GM19238 (cell line): ENCODE measurements at regions not wholly inside any gene's neighbourhood (a gene's known extent, or its start where the extent isn't known, plus 50 kb on each side); places are given as distances from the start of the nearest gene placed in this dataset.
"Not testable (repeated sequence)": the region's sequence is repeated elsewhere in the genome, so short reads cannot be mapped to it uniquely, and the experiment has no call there.

Experiments used
- DNase-seq: peaks from one replicate; pipeline ENCODE4 v3.0.0; 2011; ENCODE audit warnings: low spot score; ENCODE audit not compliant: insufficient read length

DNA sequence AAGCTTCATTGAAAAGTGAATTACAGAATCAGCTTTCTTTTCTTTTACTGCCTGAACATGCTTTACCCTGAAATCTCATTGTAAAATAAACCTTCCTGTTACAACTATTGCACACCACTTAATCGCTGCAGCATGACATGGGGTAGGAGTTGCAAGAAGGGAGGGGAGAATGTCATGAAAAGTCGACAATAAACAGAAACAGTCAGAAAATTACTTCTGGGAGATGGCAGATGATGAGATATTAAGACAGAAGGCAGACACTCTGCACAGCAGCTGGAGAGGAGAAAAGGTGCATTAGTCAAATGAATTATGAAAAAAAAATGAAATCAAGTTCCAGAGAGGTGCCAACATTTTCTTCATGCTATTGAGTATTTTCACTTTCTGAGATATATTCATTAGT is 287.7 kb downstream of the PCDH7 start:
- no peak for DNase-seq

DNA sequence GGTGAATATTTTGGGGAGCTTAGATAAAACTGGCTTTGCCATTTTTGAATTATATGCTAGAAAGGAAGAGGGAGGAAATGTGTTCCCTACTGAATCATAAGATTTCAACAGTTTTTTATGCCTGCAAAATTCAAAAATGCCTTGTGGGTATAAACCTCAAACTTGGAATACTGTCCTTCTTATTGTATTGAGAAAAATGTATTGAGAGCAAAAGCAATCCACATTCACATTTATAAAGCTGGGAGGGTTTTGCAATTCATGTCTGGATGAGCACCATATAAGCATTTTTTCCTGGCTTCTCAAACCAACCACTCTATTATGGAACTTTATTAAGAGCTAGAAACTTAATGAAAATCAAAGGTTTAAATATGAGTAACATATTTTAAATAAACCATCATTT is 289.8 kb downstream of the PCDH7 start:
- DNase-seq, result no peak

DNA sequence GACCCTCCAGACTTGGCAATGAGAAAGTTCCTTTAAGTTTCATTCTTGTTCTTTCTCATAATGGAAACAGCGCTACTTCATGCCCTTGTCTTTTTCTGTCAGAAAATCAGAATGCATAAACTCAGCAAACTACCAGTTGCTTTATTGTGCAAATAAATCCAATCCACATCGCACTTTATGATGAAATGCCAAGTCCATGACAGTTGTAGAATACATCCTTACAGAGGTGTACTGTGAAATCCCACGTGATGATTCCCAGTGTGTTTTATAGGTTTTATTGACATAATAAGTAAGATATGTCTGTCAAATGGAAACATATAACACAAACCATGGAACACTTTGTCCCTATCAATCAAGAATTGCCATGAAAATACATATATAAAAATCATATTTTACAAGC is 295.0 kb downstream of the PCDH7 start:
- DNase-seq, result no peak

- no peak for DNase-seq
Observed at GRCh38 chr4:31016322-31017061, 296.3 kb downstream of the PCDH7 start.

- DNase-seq, result no peak
Observed at GRCh38 chr4:31020363-31020762, 300.2 kb downstream of the PCDH7 start.

DNA sequence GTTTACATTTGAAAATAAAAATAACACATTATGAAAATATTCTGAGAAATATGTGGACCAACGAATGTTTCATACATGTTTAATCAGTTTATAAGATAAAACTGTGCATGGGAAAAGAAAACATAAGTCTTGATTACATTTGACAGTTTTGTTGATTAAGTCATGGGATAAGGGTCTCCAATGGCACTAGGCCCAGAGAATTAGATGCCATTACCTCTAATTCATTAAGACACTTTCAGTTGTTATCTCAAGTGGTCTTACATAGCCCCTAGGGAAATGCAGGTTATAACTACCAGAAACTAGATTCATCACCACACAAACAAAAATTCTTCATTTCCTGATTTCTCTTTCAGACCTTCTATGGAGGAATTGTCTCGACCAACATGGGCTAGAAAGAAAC is 300.8 kb downstream of the PCDH7 start:
- DNase-seq, result no peak

- DNase-seq, result no peak
Observed at GRCh38 chr4:31022702-31023101, 302.5 kb downstream of the PCDH7 start.

- no peak for DNase-seq
Observed at GRCh38 chr4:31023109-31023508, 302.9 kb downstream of the PCDH7 start.

DNA sequence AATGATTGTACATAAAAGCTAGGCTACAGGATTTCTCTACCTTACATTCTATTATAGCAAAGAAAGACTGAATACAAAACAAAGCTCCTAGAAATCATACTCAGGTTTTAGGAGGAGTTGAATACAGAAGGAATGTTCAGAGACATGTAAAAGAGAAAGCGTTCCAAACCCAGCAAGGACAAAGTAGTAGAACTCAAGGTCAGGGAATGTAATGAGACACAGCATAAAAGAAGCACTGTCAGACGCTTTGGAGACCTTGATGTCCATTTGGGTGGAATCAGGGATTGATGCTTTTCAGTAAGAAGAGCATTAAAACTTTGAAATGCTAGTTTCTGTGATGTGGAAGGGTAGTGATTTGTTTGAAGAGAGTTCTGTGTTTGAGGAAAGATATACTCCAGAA is 303.6 kb downstream of the PCDH7 start:
- no peak for DNase-seq

DNA sequence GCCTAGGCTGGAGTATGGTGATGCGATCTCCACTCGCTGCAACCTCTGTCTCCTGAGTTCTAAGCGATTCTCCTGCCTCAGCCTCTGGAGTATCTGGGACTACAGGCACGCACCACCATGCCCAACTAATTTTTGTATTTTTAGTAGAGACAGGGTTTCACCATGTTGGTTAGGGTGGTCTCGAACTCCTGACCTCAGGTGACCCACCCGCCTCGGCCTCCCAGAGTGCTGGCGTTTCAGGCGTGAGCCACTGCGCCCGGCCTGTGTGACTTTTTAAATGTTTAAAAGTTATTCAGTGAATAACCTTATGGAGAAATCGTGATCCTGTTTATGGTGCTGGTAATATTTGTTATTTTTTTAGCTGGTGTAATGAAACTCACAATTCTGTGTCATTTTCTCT is 304.6 kb downstream of the PCDH7 start:
- not testable (repeated sequence) for DNase-seq

DNA sequence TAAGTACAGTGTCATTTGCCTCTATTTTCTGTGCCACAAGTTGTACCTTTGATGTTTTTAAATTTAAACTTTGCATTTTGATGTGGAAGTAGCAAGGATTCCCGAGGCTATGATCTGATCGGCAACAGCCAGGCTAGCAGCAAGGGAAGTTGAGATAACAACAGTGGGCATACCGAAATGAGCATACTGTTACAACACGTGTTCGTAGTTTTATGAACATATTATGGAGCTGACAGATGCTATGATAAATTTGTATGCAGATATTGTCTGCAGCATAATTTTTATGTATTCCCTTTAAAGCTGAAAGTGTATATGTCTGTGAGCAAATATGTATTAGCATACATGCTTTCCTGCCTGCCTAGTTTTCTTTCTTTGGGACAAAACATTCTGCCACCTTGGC is 306.1 kb downstream of the PCDH7 start:
- DNase-seq, result no peak

GRCh38 chr4:31034550-31034949 is 314.4 kb downstream of the PCDH7 start:
- no peak for DNase-seq

- no peak for DNase-seq
Observed at GRCh38 chr4:31035761-31036160, 315.6 kb downstream of the PCDH7 start.

- no peak for DNase-seq
Observed at GRCh38 chr4:31037703-31038102, 317.5 kb downstream of the PCDH7 start.

GRCh38 chr4:31039382-31039781 is 319.2 kb downstream of the PCDH7 start:
- no peak for DNase-seq

GRCh38 chr4:31040106-31040505 is 319.9 kb downstream of the PCDH7 start:
- DNase-seq, result no peak

GRCh38 chr4:31041385-31041784 is 321.2 kb downstream of the PCDH7 start:
- no peak for DNase-seq

- no peak for DNase-seq
Observed at GRCh38 chr4:31041853-31042252, 321.7 kb downstream of the PCDH7 start.

DNA sequence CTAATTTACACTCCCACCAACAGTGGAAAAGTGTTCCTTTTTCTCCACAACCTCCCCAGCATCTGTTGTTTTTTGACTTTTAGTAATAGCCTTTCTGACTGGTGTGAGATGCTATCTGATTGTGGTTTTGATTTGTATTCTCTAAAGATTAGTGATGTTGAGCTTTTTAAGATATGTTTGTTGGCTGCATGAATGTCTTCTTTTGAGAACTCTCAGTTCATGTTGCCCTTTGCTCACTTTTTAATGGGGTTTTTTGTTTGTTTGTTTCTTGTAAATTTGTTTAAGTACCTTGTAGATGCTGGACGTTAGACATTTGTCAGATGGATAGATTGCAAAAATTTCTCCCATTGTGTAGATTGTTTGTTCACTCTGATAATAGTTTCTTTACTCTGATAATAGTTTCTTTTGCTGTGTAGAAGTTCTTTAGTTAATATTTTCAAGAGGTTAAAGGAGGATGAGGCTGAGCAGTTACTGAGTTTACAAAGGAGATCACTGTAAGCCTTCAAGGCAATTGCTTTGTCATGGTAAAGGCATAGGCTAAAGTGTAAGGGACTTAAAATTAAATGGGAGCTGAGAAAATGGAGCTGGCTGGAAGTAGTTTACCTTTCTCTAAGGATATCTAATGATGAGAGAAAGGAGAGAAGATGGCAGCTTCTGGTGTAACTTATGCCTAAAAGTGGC is 323.4 kb downstream of the PCDH7 start:
- no peak for DNase-seq

- DNase-seq, result no peak
Observed at GRCh38 chr4:31045151-31045550, 325.0 kb downstream of the PCDH7 start.

- no peak for DNase-seq
Observed at GRCh38 chr4:31045724-31046318, 325.7 kb downstream of the PCDH7 start.

- no peak for DNase-seq
Observed at GRCh38 chr4:31051151-31051550, 331.0 kb downstream of the PCDH7 start.

- no peak for DNase-seq
Observed at GRCh38 chr4:31051565-31051964, 331.4 kb downstream of the PCDH7 start.
